GM23338 (cell line): ENCODE measurements at regions not wholly inside any gene's neighbourhood (a gene's known extent, or its start where the extent isn't known, plus 50 kb on each side); places are given as distances from the start of the nearest gene placed in this dataset.
A peak's percentile ranks its signal among the peaks of the same experiment; 100 is the strongest.

Source experiments
- ATAC-seq: fragments of 200-7000 bp; cut with Tn5 transposase; 3 replicates; pipeline ENCODE4 v1.9.1; 2020
- DNase-seq: peaks from one replicate; pipeline ENCODE4 v3.0.0-alpha.2; 2015; ENCODE audit warnings: low spot score
- H2AFZ ChIP-seq: fragments of 200-600 bp; sonication (generic); 2 replicates; pipeline ENCODE4 v1.8.0; 2016; ENCODE audit warnings: antibody characterized with exemption, mild to moderate bottlenecking, moderate library complexity
- H3F3A ChIP-seq: fragments of 200-600 bp; sonication (generic); replicated peaks from 2 replicates; pipeline ENCODE4 v1.8.0; 2017; ENCODE audit warnings: antibody characterized with exemption, mixed run types, low read depth
- H3K27ac ChIP-seq: fragments of 200-600 bp; sonication (generic); 2 replicates; pipeline ENCODE4 v1.6.1; 2016; ENCODE audit warnings: low read depth
- H3K27me3 ChIP-seq: fragments of 200-600 bp; sonication (generic); 2 replicates; pipeline ENCODE4 v1.8.0; 2016; ENCODE audit warnings: mild to moderate bottlenecking, mixed run types, moderate library complexity; ENCODE audit not compliant: insufficient read depth
- H3K36me3 ChIP-seq: fragments of 200-600 bp; sonication (generic); 2 replicates; pipeline ENCODE4 v1.8.0; 2016; ENCODE audit warnings: mild to moderate bottlenecking; ENCODE audit not compliant: insufficient read depth
- H3K4me1 ChIP-seq: fragments of 200-600 bp; sonication (generic); 2 replicates; pipeline ENCODE4 v1.8.0; 2016; ENCODE audit warnings: mild to moderate bottlenecking, moderate library complexity; ENCODE audit not compliant: insufficient read depth
- H3K4me2 ChIP-seq: fragments of 200-600 bp; sonication (generic); 2 replicates; pipeline ENCODE4 v1.7.1; 2017; ENCODE audit warnings: mixed run types
- H3K4me3 ChIP-seq: fragments of 200-600 bp; sonication (generic); 2 replicates; pipeline ENCODE4 v1.6.1; 2016; ENCODE audit warnings: mixed run types
- H3K79me2 ChIP-seq: fragments of 200-600 bp; sonication (generic); replicated peaks from 2 replicates; pipeline ENCODE4 v1.8.0; 2017; ENCODE audit warnings: mild to moderate bottlenecking; ENCODE audit not compliant: insufficient read depth
- H3K9me2 ChIP-seq: fragments of 200-600 bp; sonication (generic); 2 replicates; pipeline ENCODE4 v1.8.0; 2017; ENCODE audit not compliant: insufficient read depth
- H4K20me1 ChIP-seq: fragments of 200-600 bp; sonication (generic); replicated peaks from 2 replicates; pipeline ENCODE4 v1.8.0; 2017; ENCODE audit warnings: mild to moderate bottlenecking; ENCODE audit not compliant: insufficient read depth
- H3K27ac Mint-ChIP-seq: 2 replicates; pipeline ENCODE4 v1.8.0; 2020; ENCODE audit warnings: inconsistent platforms, mild to moderate bottlenecking, moderate library complexity, mixed read lengths
- H3K27me3 Mint-ChIP-seq: 3 replicates; pipeline ENCODE4 v1.8.0; 2022; ENCODE audit warnings: low read depth, mild to moderate bottlenecking, moderate library complexity, mixed read lengths, inconsistent platforms; ENCODE audit not compliant: insufficient read depth, poor library complexity
- H3K36me3 Mint-ChIP-seq: 3 replicates; pipeline ENCODE4 v1.8.0; 2021; ENCODE audit warnings: low read depth, mild to moderate bottlenecking, inconsistent platforms, moderate library complexity, mixed read lengths
- H3K4me1 Mint-ChIP-seq: 3 replicates; pipeline ENCODE4 v1.8.0; 2020; ENCODE audit warnings: mild to moderate bottlenecking, inconsistent platforms, mixed read lengths
- H3K4me3 Mint-ChIP-seq: 3 replicates; pipeline ENCODE4 v1.8.0; 2021; ENCODE audit warnings: moderate library complexity, mild to moderate bottlenecking, inconsistent platforms, mixed read lengths
- H3K9me3 Mint-ChIP-seq: 3 replicates; pipeline ENCODE4 v1.8.0; 2020; ENCODE audit warnings: moderate library complexity, mild to moderate bottlenecking, inconsistent platforms, mixed read lengths
- CREB1 ChIP-seq: fragments of 250-450 bp; sonication (Bioruptor Pico); IDR thresholded peaks from 2 replicates; pipeline ENCODE4 v1.5.0; 2020; ENCODE audit warnings: low read depth, mild to moderate bottlenecking, moderate library complexity
- CTCF ChIP-seq, 2 experiments: fragments of 200-600 bp in 1 of 2; sonication (generic) in 1 of 2; conservative IDR thresholded peaks; 2 replicates each; pipeline versions ENCODE4 v1.5.1 to v1.6.1; 2016 to 2017; ENCODE audit warnings: antibody characterized with exemption in 2 of 2, low read depth in 2 of 2, mild to moderate bottlenecking in 2 of 2, moderate library complexity in 1 of 2
- STAT1 ChIP-seq: IDR thresholded peaks from one replicate; pipeline ENCODE4 v1.6.1; 2016; ENCODE audit warnings: antibody characterized with exemption; ENCODE audit not compliant: unreplicated experiment
- ZNF462 ChIP-seq: fragments of 250-450 bp; sonication (Bioruptor Pico); IDR thresholded peaks from 2 replicates; pipeline ENCODE4 v1.5.0; 2020; ENCODE audit warnings: mild to moderate bottlenecking, moderate library complexity

GRCh38 chr7:25842201-25842733 lies 309.7 kb upstream of the NFE2L3 start (continued):
- TF ChIP-seq CTCF (conservative IDR thresholded peaks at IDR 0.05; ENCODE audit: low read depth in 2 of 2) (no peak), ZNF462 (CRISPR knock-in tag) (no peak), CREB1 (no peak), STAT1 (no peak)

- Mint-ChIP-seq H3K36me3 (no peaks in the 10 kb centered on the region), H3K9me3 (no peaks in the 10 kb centered on the region), H3K27ac (no peak overlapping the region), H3K4me3 (no peak overlapping the region), H3K4me1 (peaks cover 5% of the 10 kb centered on the region; the same call in 2 of the 3 replicates), H3K27me3 (peaks cover 2% of the 10 kb centered on the region)
- Histone ChIP-seq H3K36me3 (no peaks in the 10 kb centered on the region), H3F3A (no peaks in the 10 kb centered on the region), H3K4me3 (no peak overlapping the region), H3K9me2 (no peaks in the 10 kb centered on the region), H3K4me2 (no peak overlapping the region), H2AFZ (no peak overlapping the region), H4K20me1 (no peaks in the 10 kb centered on the region), H3K79me2 (no peaks in the 10 kb centered on the region), H3K4me1 (peaks cover 5% of the 10 kb centered on the region; the same call in 1 of the 2 replicates), H3K27me3 (no peaks in the 10 kb centered on the region), H3K27ac (no peak overlapping the region)
- TF ChIP-seq ZNF462 (CRISPR knock-in tag) (peak; percentile 86), CTCF (conservative IDR thresholded peaks at IDR 0.05; ENCODE audit: low read depth in 2 of 2) (peak; percentile 44 to 57), CREB1 (no peak)
- DNase-seq (no peak), ATAC-seq (peak; percentile 38; the same call in 2 of the 3 replicates)
These were observed 308.5 kb upstream of the NFE2L3 start for GRCh38 chr7:25843467-25843866.
